ENCODE measurements at regions not wholly inside any gene's neighbourhood (a gene's known extent, or its start where the extent isn't known, plus 50 kb on each side); places are given as distances from the start of the nearest gene placed in this dataset.
"Not testable (repeated sequence)": the region's sequence is repeated elsewhere in the genome, so short reads cannot be mapped to it uniquely, and the experiment has no call there.

GRCh38 chr4:159859656-159860148, 756.8 kb downstream of the RAPGEF2 start:
- DNase-seq: no peak

GRCh38 chr4:159860945-159861344, 758.1 kb downstream of the RAPGEF2 start:
- no peak for DNase-seq

GRCh38 chr4:159864337-159864736, 761.5 kb downstream of the RAPGEF2 start:
- DNase-seq: no peak

GRCh38 chr4:159867673-159868072, 764.8 kb downstream of the RAPGEF2 start:
- no peak for DNase-seq

- DNase-seq: not testable (repeated sequence)
Observed at GRCh38 chr4:159868936-159869335, 766.1 kb downstream of the RAPGEF2 start.

- DNase-seq: no peak
Observed at GRCh38 chr4:159871141-159871540, 768.3 kb downstream of the RAPGEF2 start.

- no peak for DNase-seq
Observed at GRCh38 chr4:159881158-159881557, 778.3 kb downstream of the RAPGEF2 start.

- no peak for DNase-seq
Observed at GRCh38 chr4:159884989-159885388, 782.1 kb downstream of the RAPGEF2 start.

GRCh38 chr4:159899596-159899995, 796.7 kb downstream of the RAPGEF2 start:
- no peak for DNase-seq

GRCh38 chr4:159900562-159900961, 797.7 kb downstream of the RAPGEF2 start:
- no peak for DNase-seq

- no peak for DNase-seq
Observed at GRCh38 chr4:159902648-159903047, 799.8 kb downstream of the RAPGEF2 start.

- DNase-seq: no peak
Observed at GRCh38 chr4:159904906-159905305, 802.0 kb downstream of the RAPGEF2 start.

- no peak for DNase-seq
Observed at GRCh38 chr4:159906051-159906450, 803.2 kb downstream of the RAPGEF2 start.

GRCh38 chr4:159906517-159906916, 803.6 kb downstream of the RAPGEF2 start:
- DNase-seq: no peak

GRCh38 chr4:159910721-159911120, 807.8 kb downstream of the RAPGEF2 start:
- no peak for DNase-seq

GRCh38 chr4:159922119-159922518, 819.2 kb downstream of the RAPGEF2 start:
- no peak for DNase-seq

- DNase-seq: no peak
Observed at GRCh38 chr4:159925770-159926169, 822.9 kb downstream of the RAPGEF2 start.

GRCh38 chr4:159926871-159927270, 824.0 kb downstream of the RAPGEF2 start:
- no peak for DNase-seq

- DNase-seq: no peak
Observed at GRCh38 chr4:159927781-159928180, 824.9 kb downstream of the RAPGEF2 start.

GRCh38 chr4:159934602-159935001, 831.7 kb downstream of the RAPGEF2 start:
- DNase-seq: not testable (repeated sequence)

GRCh38 chr4:159937595-159937994, 834.7 kb downstream of the RAPGEF2 start:
- peak; percentile 36 for DNase-seq

GRCh38 chr4:159939681-159940080, 836.8 kb downstream of the RAPGEF2 start:
- DNase-seq: not testable (repeated sequence)

GRCh38 chr4:159941076-159941475, 838.2 kb downstream of the RAPGEF2 start:
- DNase-seq: no peak

- DNase-seq: no peak
Observed at GRCh38 chr4:159944477-159944876, 841.6 kb downstream of the RAPGEF2 start.

- peak; percentile 42 for DNase-seq
Observed at GRCh38 chr4:159946983-159947615, 844.2 kb downstream of the RAPGEF2 start.

Data from activated CD4-positive, alpha-beta T cell treated with anti-CD3 and anti-CD28 coated beads, Interleukin-10, Interleukin-2, amounts not matched to agents 100 ng/mL and 50 ng/mL, durations not matched to agents 16 hours and 8 hours (primary cell).